Right atrium auricular region (tissue), 2 donors: ENCODE measurements at regions not wholly inside any gene's neighbourhood (a gene's known extent, or its start where the extent isn't known, plus 50 kb on each side); places are given as distances from the start of the nearest gene placed in this dataset.

ENCODE experiments used
- DNase-seq: peaks from one replicate; pipeline ENCODE4 v3.0.0-alpha.2; 2019; ENCODE audit warnings: low spot score
- H3K27ac ChIP-seq, 2 donors: fragments of 200-600 bp; sonication (generic); 1 replicate in 1 of 2; 2 replicates in 1 of 2; pipeline ENCODE4 v1.5.1; 2016 to 2019
- H3K27me3 ChIP-seq, 2 donors: fragments of 200-600 bp; sonication (generic); one replicate each; pipeline versions ENCODE4 v1.5.1 to v1.6.0; 2017 to 2019
- H3K36me3 ChIP-seq: fragments of 200-600 bp; sonication (generic); one replicate; pipeline ENCODE4 v1.5.1; 2016
- H3K4me1 ChIP-seq, 2 donors: fragments of 200-600 bp; sonication (generic); one replicate each; pipeline versions ENCODE4 v1.5.1 to v1.6.0; 2017 to 2019
- H3K4me3 ChIP-seq, 2 donors: fragments of 200-600 bp; sonication (generic); 1 replicate in 1 of 2; 2 replicates in 1 of 2; pipeline ENCODE4 v1.5.1; 2017 to 2019; ENCODE audit warnings: mild to moderate bottlenecking in 1 of 2, moderate library complexity in 1 of 2
- H3K9me3 ChIP-seq, 2 donors: fragments of 200-600 bp; sonication (generic); one replicate each; pipeline ENCODE4 v1.5.1; 2019
- CTCF ChIP-seq, 2 donors: fragments of 200-600 bp; sonication (generic); IDR thresholded peaks; one replicate each; pipeline ENCODE4 v1.5.1; 2019; ENCODE audit warnings: antibody characterized with exemption in 2 of 2

- Histone ChIP-seq H3K4me3 (no peak overlapping the region), H3K9me3 (no peaks in the 10 kb centered on the region), H3K36me3 (no peaks in the 10 kb centered on the region), H3K27ac (no peak overlapping the region), H3K4me1 (no peaks in the 10 kb centered on the region), H3K27me3 (no peaks in the 10 kb centered on the region)
- no peak for DNase-seq
- no peak for TF ChIP-seq CTCF (IDR thresholded peaks at IDR 0.05)
Measured at GRCh38 chr3:154584041-154584440, 154.1 kb upstream of the GPR149 start.

- no peak for DNase-seq
- Histone ChIP-seq H3K27ac (no peak overlapping the region), H3K9me3 (no peaks in the 10 kb centered on the region), H3K4me1 (no peaks in the 10 kb centered on the region), H3K4me3 (no peak overlapping the region), H3K36me3 (no peaks in the 10 kb centered on the region), H3K27me3 (no peaks in the 10 kb centered on the region)
- TF ChIP-seq CTCF (IDR thresholded peaks at IDR 0.05) = no peak
Measured at GRCh38 chr3:154583086-154583634, 153.2 kb upstream of the GPR149 start.

- no peak for DNase-seq
Measured at GRCh38 chr3:154582501-154582900, 152.5 kb upstream of the GPR149 start.

GRCh38 chr3:154571553-154572226, 141.7 kb upstream of the GPR149 start:
- no peak for TF ChIP-seq CTCF (IDR thresholded peaks at IDR 0.05)
- H3K4me3 ChIP-seq = no peak overlapping the region
- H3K4me1 ChIP-seq = no peaks in the 10 kb centered on the region
- H3K9me3 ChIP-seq = peaks cover 0 to 10% of the 10 kb centered on the region in 2 donors
- no peaks in the 10 kb centered on the region for H3K36me3 ChIP-seq
- H3K27ac ChIP-seq = no peak overlapping the region
- no peaks in the 10 kb centered on the region for H3K27me3 ChIP-seq
- no peak for DNase-seq

More at GRCh38 chr3:154582501-154582900, 152.5 kb upstream of the GPR149 start:
- Histone ChIP-seq H3K9me3 (no peaks in the 10 kb centered on the region), H3K36me3 (no peaks in the 10 kb centered on the region), H3K27ac (no peak overlapping the region), H3K27me3 (no peaks in the 10 kb centered on the region), H3K4me3 (no peak overlapping the region), H3K4me1 (no peaks in the 10 kb centered on the region)
- TF ChIP-seq CTCF (IDR thresholded peaks at IDR 0.05) = no peak

GRCh38 chr3:154568064-154568463, 138.1 kb upstream of the GPR149 start:
- H3K9me3 ChIP-seq = no peaks in the 10 kb centered on the region
- no peak overlapping the region for H3K27ac ChIP-seq
- TF ChIP-seq CTCF (IDR thresholded peaks at IDR 0.05) = no peak
- H3K4me3 ChIP-seq = no peak overlapping the region
- no peaks in the 10 kb centered on the region for H3K36me3 ChIP-seq
- no peaks in the 10 kb centered on the region for H3K27me3 ChIP-seq
- no peak for DNase-seq
- H3K4me1 ChIP-seq = no peaks in the 10 kb centered on the region

- no peak overlapping the region for H3K4me3 ChIP-seq
- DNase-seq = no peak
- H3K4me1 ChIP-seq = no peaks in the 10 kb centered on the region
- H3K27ac ChIP-seq = no peak overlapping the region
- H3K9me3 ChIP-seq = no peaks in the 10 kb centered on the region
- no peaks in the 10 kb centered on the region for H3K27me3 ChIP-seq
- TF ChIP-seq CTCF (IDR thresholded peaks at IDR 0.05) = no peak
- no peaks in the 10 kb centered on the region for H3K36me3 ChIP-seq
Measured at GRCh38 chr3:154559623-154560022, 129.6 kb upstream of the GPR149 start.
